DND-41 (cell line): ENCODE measurements at regions not wholly inside any gene's neighbourhood (a gene's known extent, or its start where the extent isn't known, plus 50 kb on each side); places are given as distances from the start of the nearest gene placed in this dataset.

Experiments
- ATAC-seq: fragments of 200-7000 bp; cut with Tn5 transposase; 3 replicates; pipeline ENCODE4 v1.9.1; 2021; ENCODE audit warnings: low read depth; ENCODE audit not compliant: insufficient read depth
- DNase-seq: peaks from one replicate; pipeline ENCODE4 v3.0.0-alpha.2; 2020
- H2AFZ ChIP-seq: 2 replicates; pipeline ENCODE4 v1.6.0; 2012; ENCODE audit warnings: low read depth, low read length
- H3K27ac ChIP-seq: 2 replicates; pipeline ENCODE4 v1.5.1; 2012; ENCODE audit warnings: low read length, inconsistent platforms
- H3K27me3 ChIP-seq: fragments of 200-600 bp; sonication (generic); 2 replicates; pipeline ENCODE4 v1.6.0; 2012; ENCODE audit warnings: low read length, mild to moderate bottlenecking, inconsistent platforms; ENCODE audit not compliant: insufficient read depth, poor library complexity
- H3K36me3 ChIP-seq: 2 replicates; pipeline ENCODE4 v1.5.1; 2012; ENCODE audit warnings: low read length, inconsistent platforms; ENCODE audit not compliant: insufficient read depth
- H3K4me1 ChIP-seq: 2 replicates; pipeline ENCODE4 v1.5.1; 2012; ENCODE audit warnings: mild to moderate bottlenecking, low read length; ENCODE audit not compliant: insufficient read depth
- H3K4me2 ChIP-seq: 2 replicates; pipeline ENCODE4 v1.6.0; 2012; ENCODE audit warnings: mild to moderate bottlenecking, moderate library complexity, low read length, inconsistent platforms; ENCODE audit not compliant: insufficient read depth
- H3K4me3 ChIP-seq, 2 experiments: fragments of 200-600 bp in 1 of 2; shearing (Covaris generic) in 1 of 2; 2 replicates each; pipeline ENCODE4 v1.5.1; 2012 to 2016; ENCODE audit warnings: inconsistent platforms in 2 of 2, low read length in 2 of 2, mild to moderate bottlenecking in 2 of 2, low read depth in 1 of 2, moderate library complexity in 1 of 2
- H3K79me2 ChIP-seq: 2 replicates; pipeline ENCODE4 v1.6.0; 2012; ENCODE audit warnings: low read length, inconsistent platforms; ENCODE audit not compliant: insufficient read depth
- H3K9ac ChIP-seq: 2 replicates; pipeline ENCODE4 v1.6.0; 2012; ENCODE audit warnings: low read depth, mild to moderate bottlenecking, inconsistent platforms, low read length, moderate library complexity
- H3K9me3 ChIP-seq: 2 replicates; pipeline ENCODE4 v1.5.1; 2012; ENCODE audit warnings: low read length, moderate library complexity, mild to moderate bottlenecking, inconsistent platforms; ENCODE audit not compliant: insufficient read depth, severe bottlenecking
- H4K20me1 ChIP-seq: 2 replicates; pipeline ENCODE4 v1.6.0; 2012; ENCODE audit warnings: low read length; ENCODE audit not compliant: insufficient read depth
- CTCF ChIP-seq: IDR thresholded peaks from 2 replicates; pipeline ENCODE4 v1.5.1; 2012; ENCODE audit warnings: borderline replicate concordance, low read length, moderate library complexity, mild to moderate bottlenecking; ENCODE audit not compliant: poor library complexity, severe bottlenecking; ENCODE audit errors: extremely low read depth
- EZH2 ChIP-seq: IDR thresholded peaks from 3 replicates; pipeline ENCODE4 v1.6.1; 2012; ENCODE audit warnings: borderline replicate concordance, low read depth, mild to moderate bottlenecking, moderate library complexity, low read length, inconsistent platforms; ENCODE audit not compliant: severe bottlenecking

GRCh38 chr3:73249047-73249446 lies 187.6 kb downstream of the EBLN2 start:
- no peak overlapping the region for H3K4me2 ChIP-seq
- no peaks in the 10 kb centered on the region for H3K9me3 ChIP-seq
- no peaks in the 10 kb centered on the region for H3K36me3 ChIP-seq
- no peaks in the 10 kb centered on the region for H3K79me2 ChIP-seq
- no peak overlapping the region for H3K4me3 ChIP-seq
- no peaks in the 10 kb centered on the region for H3K4me1 ChIP-seq
- no peak for DNase-seq
- H3K9ac ChIP-seq = no peak overlapping the region
- no peak for TF ChIP-seq EZH2
- no peak for TF ChIP-seq CTCF
- H3K27ac ChIP-seq = no peak overlapping the region
- no peak overlapping the region for H2AFZ ChIP-seq
- no peaks in the 10 kb centered on the region for H4K20me1 ChIP-seq
- no peak for ATAC-seq
- H3K27me3 ChIP-seq = peaks cover 3% of the 10 kb centered on the region

- H2AFZ ChIP-seq = no peak overlapping the region
- no peaks in the 10 kb centered on the region for H3K79me2 ChIP-seq
- H3K4me1 ChIP-seq = no peaks in the 10 kb centered on the region
- no peak for ATAC-seq
- no peaks in the 10 kb centered on the region for H3K36me3 ChIP-seq
- TF ChIP-seq EZH2 (no peak), CTCF (no peak)
- H3K27ac ChIP-seq = no peak overlapping the region
- H3K27me3 ChIP-seq = peaks cover 3% of the 10 kb centered on the region
- H3K9me3 ChIP-seq = no peaks in the 10 kb centered on the region
- no peaks in the 10 kb centered on the region for H4K20me1 ChIP-seq
- no peak overlapping the region for H3K9ac ChIP-seq
- no peak overlapping the region for H3K4me2 ChIP-seq
- no peak overlapping the region for H3K4me3 ChIP-seq
- DNase-seq = no peak
Observed at GRCh38 chr3:73254062-73254461, 192.6 kb downstream of the EBLN2 start.

GRCh38 chr3:73255609-73256029 lies 194.2 kb downstream of the EBLN2 start:
- no peak overlapping the region for H3K27ac ChIP-seq
- H3K9me3 ChIP-seq = no peaks in the 10 kb centered on the region
- no peak overlapping the region for H3K4me3 ChIP-seq
- no peak for DNase-seq
- no peaks in the 10 kb centered on the region for H3K79me2 ChIP-seq
- H3K27me3 ChIP-seq = peaks cover 3% of the 10 kb centered on the region
- no peak overlapping the region for H2AFZ ChIP-seq
- no peak overlapping the region for H3K9ac ChIP-seq
- H3K36me3 ChIP-seq = no peaks in the 10 kb centered on the region
- TF ChIP-seq CTCF (no peak), EZH2 (no peak)
- ATAC-seq = no peak
- H4K20me1 ChIP-seq = no peaks in the 10 kb centered on the region
- H3K4me1 ChIP-seq = no peaks in the 10 kb centered on the region
- no peak overlapping the region for H3K4me2 ChIP-seq

- H2AFZ ChIP-seq = no peak overlapping the region
- no peak overlapping the region for H3K4me2 ChIP-seq
- H3K9me3 ChIP-seq = no peaks in the 10 kb centered on the region
- H3K9ac ChIP-seq = no peak overlapping the region
- no peak overlapping the region for H3K27ac ChIP-seq
- H3K27me3 ChIP-seq = peaks cover 3% of the 10 kb centered on the region
- H3K4me1 ChIP-seq = no peaks in the 10 kb centered on the region
- H4K20me1 ChIP-seq = no peaks in the 10 kb centered on the region
- no peak for TF ChIP-seq EZH2
- no peak for TF ChIP-seq CTCF
- H3K4me3 ChIP-seq = no peak overlapping the region
- no peak for DNase-seq
- no peak for ATAC-seq
- H3K79me2 ChIP-seq = no peaks in the 10 kb centered on the region
- no peaks in the 10 kb centered on the region for H3K36me3 ChIP-seq
Observed at GRCh38 chr3:73257186-73257585, 195.7 kb downstream of the EBLN2 start.
